Fibroblast of upper back skin (primary cell): ENCODE measurements at regions not wholly inside any gene's neighbourhood (a gene's known extent, or its start where the extent isn't known, plus 50 kb on each side); places are given as distances from the start of the nearest gene placed in this dataset.
A peak's percentile ranks its signal among the peaks of the same experiment; 100 is the strongest.

ENCODE experiments used
- DNase-seq: peaks from one replicate; pipeline ENCODE4 v3.0.0-alpha.2; 2013

GRCh38 chr20:58600756-58601155 lies 50.3 kb upstream of the STX16 start:
- no peak for DNase-seq

GRCh38 chr20:58599966-58600365 lies 51.1 kb upstream of the STX16 start:
- no peak for DNase-seq

DNA sequence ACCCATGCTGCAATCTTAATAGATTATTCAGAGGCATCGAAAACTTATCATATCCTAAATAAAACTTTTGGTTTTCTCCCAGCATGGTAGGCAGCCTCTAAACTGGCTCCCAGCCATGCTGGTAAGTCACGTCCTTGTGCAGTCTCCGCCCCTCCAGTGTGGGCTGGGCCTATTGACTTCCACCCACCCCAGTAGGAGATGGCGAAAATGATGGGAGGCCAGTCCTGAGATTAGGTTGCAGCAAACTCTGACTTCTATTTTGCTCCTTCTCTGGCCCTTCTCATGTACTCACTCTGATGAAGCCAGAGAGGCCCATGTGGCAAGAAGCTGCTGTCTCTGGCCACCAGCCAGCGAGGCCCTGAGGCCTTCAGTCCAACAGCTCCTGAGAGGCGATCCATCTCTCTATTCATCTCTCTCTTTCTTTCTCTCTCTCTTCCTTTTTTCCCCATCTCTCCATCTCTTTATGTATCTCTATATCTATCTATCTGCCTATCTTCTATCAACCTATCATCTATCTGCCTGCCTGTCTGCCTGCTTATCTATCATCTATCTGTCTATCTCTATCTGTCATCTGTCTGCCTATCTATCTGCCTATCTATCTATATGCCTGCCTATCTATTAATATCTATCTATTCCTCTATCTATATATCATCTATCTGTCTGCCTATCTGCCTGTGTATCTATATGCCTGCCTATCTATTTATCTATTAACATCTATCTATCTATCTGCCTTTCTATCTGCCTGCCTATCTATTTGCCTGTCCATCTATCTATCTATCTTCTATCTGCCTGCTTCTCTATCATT lies 52.7 kb upstream of the STX16 start:
- peak; percentile 66 for DNase-seq

GRCh38 chr20:58597249-58597891 lies 53.7 kb upstream of the STX16 start:
- DNase-seq = peak; percentile 82

GRCh38 chr20:58596750-58597248 lies 54.3 kb upstream of the STX16 start:
- DNase-seq = peak; percentile 58

GRCh38 chr20:58596244-58596643 lies 54.8 kb upstream of the STX16 start:
- DNase-seq = no peak

DNA sequence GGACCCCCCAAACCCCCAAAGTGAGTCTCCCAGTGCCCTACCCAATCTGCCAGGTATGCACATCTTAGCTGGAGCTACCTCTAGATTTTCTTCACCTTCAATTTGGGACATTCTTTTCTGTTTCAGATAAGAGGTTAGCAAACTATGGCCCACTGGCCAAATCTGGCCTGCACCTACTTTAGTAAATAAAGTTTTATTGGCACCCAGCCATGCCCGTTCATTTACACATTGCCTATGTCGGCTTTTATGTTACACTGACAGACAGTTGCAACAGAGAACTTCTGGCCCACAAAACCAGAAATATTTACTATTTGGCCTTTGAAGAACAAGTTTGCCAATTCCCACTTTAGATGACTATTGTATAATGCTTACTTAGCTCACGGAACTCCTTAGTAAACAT lies 55.9 kb upstream of the STX16 start:
- no peak for DNase-seq

DNA sequence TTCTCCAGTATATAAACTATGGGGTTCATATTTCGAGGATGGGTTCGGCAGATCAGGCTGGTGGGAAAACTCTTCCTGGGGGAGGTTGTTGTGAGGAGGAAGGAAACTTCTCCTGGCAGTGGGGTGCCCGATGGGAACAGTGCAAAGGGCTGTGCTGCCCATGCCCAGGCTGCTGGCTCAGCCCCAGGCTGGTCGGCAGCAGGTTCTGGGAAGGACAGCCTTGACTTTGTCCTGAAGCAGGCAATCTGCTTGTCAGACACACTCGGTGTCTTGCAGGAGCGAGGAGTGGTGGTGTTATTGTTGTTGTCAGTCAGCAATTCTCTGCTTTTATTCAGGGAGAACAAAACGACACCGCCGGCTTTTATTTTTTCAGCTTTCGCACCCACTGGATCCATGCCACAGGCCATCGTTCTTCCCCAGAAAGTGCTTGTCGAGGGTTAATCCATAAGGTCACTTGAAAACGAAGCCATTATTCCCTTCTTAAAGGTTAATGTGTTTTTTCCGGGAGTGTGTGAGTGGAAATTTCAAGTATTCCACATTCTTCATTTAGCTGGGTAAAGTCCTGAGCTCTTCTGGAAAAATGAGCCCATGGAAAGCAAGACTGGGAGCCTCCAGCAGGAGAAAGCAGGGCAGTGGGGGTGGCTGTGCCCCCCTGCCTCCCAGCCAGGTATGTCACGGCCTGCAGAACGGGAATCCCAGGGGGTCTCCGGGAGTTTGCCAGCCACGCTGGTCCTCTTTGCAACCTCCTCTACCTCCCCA lies 57.0 kb upstream of the STX16 start:
- no peak for DNase-seq

- no peak for DNase-seq
Measured at GRCh38 chr20:58592076-58592695, 58.9 kb upstream of the STX16 start.

- no peak for DNase-seq
Measured at GRCh38 chr20:58590679-58591473, 60.2 kb upstream of the STX16 start.

- no peak for DNase-seq
Measured at GRCh38 chr20:58587467-58587866, 63.6 kb upstream of the STX16 start.

- no peak for DNase-seq
Measured at GRCh38 chr20:58586565-58587093, 64.5 kb upstream of the STX16 start.

DNA sequence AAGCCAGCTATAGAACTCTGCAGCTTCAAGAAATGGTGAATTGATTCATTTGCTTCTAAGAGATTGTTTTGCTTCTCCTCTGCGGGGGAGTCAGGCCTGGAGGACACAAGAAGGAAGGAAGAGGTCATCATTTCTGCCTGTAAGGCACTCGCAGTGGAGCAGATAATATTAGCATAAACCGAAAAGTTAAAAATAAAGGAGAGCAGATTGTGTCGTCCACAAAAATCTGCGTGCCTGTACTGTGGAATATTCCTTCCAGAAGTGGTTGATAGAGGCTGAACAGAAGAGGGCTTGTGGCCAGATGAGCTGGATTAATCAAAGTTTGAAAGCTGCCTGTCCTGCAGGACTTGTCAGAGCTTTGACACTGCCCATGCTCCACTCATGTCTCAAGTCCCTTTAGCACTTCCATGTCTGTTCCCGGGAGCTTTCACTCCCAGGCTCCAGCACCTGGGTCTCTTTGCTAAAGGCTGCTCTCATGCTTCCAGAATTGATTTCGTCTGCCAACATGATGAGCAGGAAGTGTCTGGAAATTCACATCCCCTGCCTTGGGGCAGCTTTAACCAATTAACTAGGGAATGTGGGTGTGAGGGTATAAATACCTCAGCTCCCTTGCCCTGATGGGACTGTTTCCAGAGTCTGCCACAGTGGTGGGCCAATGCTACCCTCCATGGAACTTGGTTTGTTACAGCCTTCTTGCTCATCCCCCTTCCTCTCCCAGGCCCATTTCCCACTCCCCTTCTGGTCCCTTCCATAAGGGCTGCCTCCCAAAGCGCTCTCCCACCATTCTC lies 65.1 kb upstream of the STX16 start:
- DNase-seq = peak; percentile 40

GRCh38 chr20:58584881-58585752 lies 66.0 kb upstream of the STX16 start:
- DNase-seq = peak; percentile 36

GRCh38 chr20:58584051-58584824 lies 66.8 kb upstream of the STX16 start:
- DNase-seq = no peak

DNA sequence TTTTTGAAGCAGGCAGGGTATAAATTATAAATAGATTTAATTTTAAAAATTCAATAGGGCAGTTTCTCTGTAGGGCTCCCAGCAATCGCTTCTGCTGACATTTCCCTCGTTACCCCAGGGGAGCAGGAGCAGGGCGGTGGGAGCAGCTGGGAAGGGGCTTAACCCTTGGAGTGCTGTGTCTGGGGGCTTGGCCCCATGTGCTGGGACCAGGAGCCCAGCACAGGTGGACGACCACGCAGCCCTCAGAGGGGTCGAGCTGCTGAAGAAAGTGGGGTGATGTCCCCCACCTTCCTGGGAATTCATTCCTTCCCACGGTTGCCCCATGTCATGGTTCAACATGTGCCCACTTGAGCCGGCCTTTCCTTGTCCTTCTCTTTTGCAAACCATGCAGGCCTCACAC lies 67.5 kb upstream of the STX16 start:
- no peak for DNase-seq

GRCh38 chr20:58583176-58583575 lies 67.9 kb upstream of the STX16 start:
- DNase-seq = no peak

DNA sequence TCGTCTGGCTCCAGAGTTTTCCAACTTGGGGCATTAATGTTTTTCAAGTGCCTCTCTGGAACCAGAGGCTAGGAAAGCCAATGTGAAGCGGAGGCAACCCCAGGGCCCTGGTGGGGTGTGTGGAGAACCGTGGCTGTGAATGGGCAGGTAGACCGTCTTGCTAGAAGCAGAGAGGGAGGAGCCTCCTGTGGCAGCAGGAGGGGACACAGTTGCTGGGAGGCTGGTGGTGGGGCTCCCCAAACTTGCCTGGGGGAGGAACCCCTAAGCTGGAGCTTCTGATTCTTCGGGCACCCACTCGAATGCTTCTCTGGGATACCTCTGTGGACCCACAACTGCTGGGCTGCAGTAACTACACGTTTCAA lies 65.3 kb upstream of the APCDD1L start:
- DNase-seq = no peak

- DNase-seq = no peak
Measured at GRCh38 chr20:58579819-58580473, 64.7 kb upstream of the APCDD1L start.
